ENCODE measurements at regions not wholly inside any gene's neighbourhood (a gene's known extent, or its start where the extent isn't known, plus 50 kb on each side); places are given as distances from the start of the nearest gene placed in this dataset.

- TF ChIP-seq HNRNPLL (IDR thresholded peaks at IDR 0.05; ENCODE audit: low read depth, low read length, poor library complexity, severe bottlenecking) (peak; percentile 48), MEF2D (CRISPR knock-in tag; IDR thresholded peaks at IDR 0.05) (no peak), HNRNPL (IDR thresholded peaks at IDR 0.05; ENCODE audit: low read depth, low read length) (no peak; the same call in 1 of the 2 replicates), SOX13 (IDR thresholded peaks at IDR 0.05) (no peak), SOX13 (CRISPR knock-in tag; conservative IDR thresholded peaks at IDR 0.05 in 1 of 2, IDR thresholded peaks at IDR 0.05 in 1 of 2) (no peak), ZNF766 (CRISPR knock-in tag; IDR thresholded peaks at IDR 0.05; ENCODE audit: borderline replicate concordance) (no peak), FLYWCH1 (CRISPR knock-in tag; IDR thresholded peaks at IDR 0.05) (no peak), ZNF441 (CRISPR knock-in tag; IDR thresholded peaks at IDR 0.05; ENCODE audit: borderline replicate concordance) (no peak), RBM39 (IDR thresholded peaks at IDR 0.05; ENCODE audit: low read depth, low read length, poor library complexity, severe bottlenecking) (no peak), RFX5 (IDR thresholded peaks at IDR 0.05; ENCODE audit: low read depth, low read length) (no peak), ZNF772 (CRISPR knock-in tag; IDR thresholded peaks at IDR 0.05) (peak; percentile 80), ZNF451 (CRISPR knock-in tag; IDR thresholded peaks at IDR 0.05) (no peak), ZNF362 (CRISPR knock-in tag; IDR thresholded peaks at IDR 0.05; ENCODE audit: borderline replicate concordance) (0 out of 2 replicates have a peak, but pooled peaks have one; percentile 52), RFXAP (CRISPR knock-in tag; IDR thresholded peaks at IDR 0.05; ENCODE audit: borderline replicate concordance) (peak; percentile 52; the same call in 1 of the 2 replicates), ARID3A (IDR thresholded peaks at IDR 0.05; ENCODE audit: low read depth, low read length) (no peak), CEBPB (IDR thresholded peaks at IDR 0.05; ENCODE audit: borderline replicate concordance, low read depth, low read length) (no peak), ZNF24 (IDR thresholded peaks at IDR 0.05) (no peak), ZNF343 (CRISPR knock-in tag; IDR thresholded peaks at IDR 0.05) (0 out of 2 replicates have a peak, but pooled peaks have one; percentile 37), ZNF552 (CRISPR knock-in tag; IDR thresholded peaks at IDR 0.05; ENCODE audit: borderline replicate concordance) (no peak), GATA4 (IDR thresholded peaks at IDR 0.05; ENCODE audit: borderline replicate concordance, low read depth) (0 out of 2 replicates have a peak, but pooled peaks have one; percentile 46), ZNF432 (CRISPR knock-in tag; IDR thresholded peaks at IDR 0.05; ENCODE audit: borderline replicate concordance) (no peak), TSC22D2 (CRISPR knock-in tag; IDR thresholded peaks at IDR 0.05; ENCODE audit: borderline replicate concordance) (no peak)
- TF ChIP-seq, protein P1, sequence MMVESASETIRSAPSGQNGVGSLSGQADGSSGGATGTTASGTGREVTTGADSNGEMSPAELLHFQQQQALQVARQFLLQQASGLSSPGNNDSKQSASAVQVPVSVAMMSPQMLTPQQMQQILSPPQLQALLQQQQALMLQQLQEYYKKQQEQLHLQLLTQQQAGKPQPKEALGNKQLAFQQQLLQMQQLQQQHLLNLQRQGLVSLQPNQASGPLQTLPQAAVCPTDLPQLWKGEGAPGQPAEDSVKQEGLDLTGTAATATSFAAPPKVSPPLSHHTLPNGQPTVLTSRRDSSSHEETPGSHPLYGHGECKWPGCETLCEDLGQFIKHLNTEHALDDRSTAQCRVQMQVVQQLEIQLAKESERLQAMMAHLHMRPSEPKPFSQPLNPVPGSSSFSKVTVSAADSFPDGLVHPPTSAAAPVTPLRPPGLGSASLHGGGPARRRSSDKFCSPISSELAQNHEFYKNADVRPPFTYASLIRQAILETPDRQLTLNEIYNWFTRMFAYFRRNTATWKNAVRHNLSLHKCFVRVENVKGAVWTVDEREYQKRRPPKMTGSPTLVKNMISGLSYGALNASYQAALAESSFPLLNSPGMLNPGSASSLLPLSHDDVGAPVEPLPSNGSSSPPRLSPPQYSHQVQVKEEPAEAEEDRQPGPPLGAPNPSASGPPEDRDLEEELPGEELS (CRISPR knock-in tag; IDR thresholded peaks at IDR 0.05) = no peak
- TF ChIP-seq, protein P2, sequence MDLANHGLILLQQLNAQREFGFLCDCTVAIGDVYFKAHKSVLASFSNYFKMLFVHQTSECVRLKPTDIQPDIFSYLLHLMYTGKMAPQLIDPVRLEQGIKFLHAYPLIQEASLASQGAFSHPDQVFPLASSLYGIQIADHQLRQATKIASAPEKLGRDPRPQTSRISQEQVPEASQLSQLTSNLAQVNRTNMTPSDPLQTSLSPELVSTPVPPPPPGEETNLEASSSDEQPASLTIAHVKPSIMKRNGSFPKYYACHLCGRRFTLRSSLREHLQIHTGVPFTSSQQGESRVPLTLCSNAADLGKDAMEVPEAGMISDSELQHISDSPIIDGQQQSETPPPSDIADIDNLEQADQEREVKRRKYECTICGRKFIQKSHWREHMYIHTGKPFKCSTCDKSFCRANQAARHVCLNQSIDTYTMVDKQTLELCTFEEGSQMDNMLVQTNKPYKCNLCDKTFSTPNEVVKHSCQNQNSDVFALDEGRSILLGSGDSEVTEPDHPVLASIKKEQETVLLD (CRISPR knock-in tag; IDR thresholded peaks at IDR 0.05; ENCODE audit: low read depth) = no peak
These were observed 145.5 kb upstream of the UMPS start (continued) for GRCh38 chr3:124584552-124585391.

Data from HepG2 (cell line).